ENCODE measurements at regions not wholly inside any gene's neighbourhood (a gene's known extent, or its start where the extent isn't known, plus 50 kb on each side); places are given as distances from the start of the nearest gene placed in this dataset.
A peak's percentile ranks its signal among the peaks of the same experiment; 100 is the strongest.
"Not testable (repeated sequence)": the region's sequence is repeated elsewhere in the genome, so short reads cannot be mapped to it uniquely, and the experiment has no call there.

DNA sequence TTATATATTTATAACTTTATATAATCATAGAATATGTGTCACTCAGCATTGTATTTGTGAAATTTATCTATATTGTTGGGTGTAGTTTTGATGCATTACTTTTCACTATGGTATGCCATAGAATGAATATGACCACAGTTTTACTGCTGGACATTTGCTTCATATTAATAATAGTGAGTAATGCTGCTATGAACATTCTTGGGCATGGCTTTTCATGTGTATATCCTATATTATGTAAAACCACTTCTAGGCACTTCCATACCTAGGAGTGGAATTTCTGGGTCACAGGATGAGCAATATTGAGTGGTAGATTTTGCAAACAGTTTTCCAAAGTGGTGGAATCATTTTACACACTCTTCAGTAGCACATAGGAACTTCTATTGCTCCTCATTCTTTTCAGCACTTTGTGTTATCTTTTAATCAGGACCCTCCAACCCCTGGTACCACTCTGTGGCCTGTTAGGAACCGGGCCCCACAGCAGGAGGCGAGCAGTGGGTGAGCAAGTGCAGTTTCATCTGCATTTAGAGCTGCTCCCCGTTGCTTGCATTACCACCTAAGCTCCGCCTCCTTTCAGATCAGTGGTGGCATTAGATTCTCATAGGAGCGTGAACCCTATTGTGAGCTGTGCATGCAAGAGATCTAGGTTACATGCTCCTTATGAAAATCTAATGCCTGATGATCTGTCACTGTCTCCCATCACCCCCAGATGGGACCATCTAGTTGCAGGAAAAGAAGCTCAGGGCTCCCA is 56.0 kb upstream of the CNIH3 start:
- Histone ChIP-seq H3K4me3 (no peak overlapping the region), H3K4me1 (no peaks in the 10 kb centered on the region), H3K36me3 (no peaks in the 10 kb centered on the region), H3K27ac (no peak overlapping the region), H3K9me3 (peaks cover 0 to 5% (median 0%) of the 10 kb centered on the region in 4 donors), H3K27me3 (no peaks in the 10 kb centered on the region)
- WGBS, 2 donors: 92 to 94% methylated on average over 5 of the region's 5 CpGs
- no peak for TF ChIP-seq EP300 (IDR thresholded peaks at IDR 0.05)
- TF ChIP-seq POLR2A (IDR thresholded peaks at IDR 0.05): no peak
- TF ChIP-seq, protein P1, sequence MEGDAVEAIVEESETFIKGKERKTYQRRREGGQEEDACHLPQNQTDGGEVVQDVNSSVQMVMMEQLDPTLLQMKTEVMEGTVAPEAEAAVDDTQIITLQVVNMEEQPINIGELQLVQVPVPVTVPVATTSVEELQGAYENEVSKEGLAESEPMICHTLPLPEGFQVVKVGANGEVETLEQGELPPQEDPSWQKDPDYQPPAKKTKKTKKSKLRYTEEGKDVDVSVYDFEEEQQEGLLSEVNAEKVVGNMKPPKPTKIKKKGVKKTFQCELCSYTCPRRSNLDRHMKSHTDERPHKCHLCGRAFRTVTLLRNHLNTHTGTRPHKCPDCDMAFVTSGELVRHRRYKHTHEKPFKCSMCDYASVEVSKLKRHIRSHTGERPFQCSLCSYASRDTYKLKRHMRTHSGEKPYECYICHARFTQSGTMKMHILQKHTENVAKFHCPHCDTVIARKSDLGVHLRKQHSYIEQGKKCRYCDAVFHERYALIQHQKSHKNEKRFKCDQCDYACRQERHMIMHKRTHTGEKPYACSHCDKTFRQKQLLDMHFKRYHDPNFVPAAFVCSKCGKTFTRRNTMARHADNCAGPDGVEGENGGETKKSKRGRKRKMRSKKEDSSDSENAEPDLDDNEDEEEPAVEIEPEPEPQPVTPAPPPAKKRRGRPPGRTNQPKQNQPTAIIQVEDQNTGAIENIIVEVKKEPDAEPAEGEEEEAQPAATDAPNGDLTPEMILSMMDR (IDR thresholded peaks at IDR 0.05): no peak
- DNase-seq (ENCODE audit: low spot score in 2 of 2): no peak

DNA sequence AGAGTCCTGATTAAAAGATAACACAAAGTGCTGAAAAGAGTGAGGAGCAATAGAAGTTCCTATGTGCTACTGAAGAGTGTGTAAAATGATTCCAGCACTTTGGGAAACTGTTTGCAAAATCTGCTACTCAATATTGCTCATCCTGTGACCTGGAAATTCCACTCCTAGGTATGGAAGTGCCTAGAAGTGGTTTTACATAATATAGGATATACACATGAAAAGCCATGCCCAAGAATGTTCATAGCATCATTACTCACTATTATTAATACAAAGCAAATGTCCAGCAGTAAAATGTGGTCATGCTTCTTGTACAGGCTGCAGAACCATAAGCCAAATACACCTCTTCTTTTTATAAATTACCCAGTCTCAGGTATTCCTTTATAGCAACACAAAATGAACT is 53.2 kb upstream of the CNIH3 start:
- not testable (repeated sequence) for DNase-seq (ENCODE audit: low spot score in 2 of 2); H3K4me3 ChIP-seq; H3K27ac ChIP-seq; H3K9me3 ChIP-seq; H3K4me1 ChIP-seq; H3K36me3 ChIP-seq; H3K27me3 ChIP-seq

DNA sequence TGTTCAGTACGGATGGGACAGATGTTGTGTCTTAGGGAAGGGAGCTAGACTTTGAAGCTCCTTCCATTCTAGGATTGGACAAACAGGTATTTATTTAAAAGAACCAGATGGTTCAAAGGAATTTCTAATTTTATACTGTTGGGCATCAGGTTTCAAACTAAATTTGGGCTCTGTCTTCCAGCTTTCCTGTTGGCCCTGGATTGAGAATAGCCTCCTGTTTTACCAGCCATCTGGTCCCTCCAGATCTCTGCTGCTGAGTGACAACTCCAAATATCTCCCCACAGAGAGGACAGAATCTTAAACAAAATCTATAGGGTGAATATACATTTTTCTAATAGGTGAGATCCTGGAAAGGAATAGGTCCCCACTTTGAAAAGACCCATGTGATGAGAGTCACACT is 52.5 kb upstream of the CNIH3 start:
- Histone ChIP-seq H3K27ac (no peak overlapping the region), H3K27me3 (no peaks in the 10 kb centered on the region), H3K36me3 (no peaks in the 10 kb centered on the region), H3K4me3 (no peak overlapping the region), H3K9me3 (peaks cover 0 to 5% (median 0%) of the 10 kb centered on the region in 4 donors), H3K4me1 (no peaks in the 10 kb centered on the region)
- no peak for DNase-seq (ENCODE audit: low spot score in 2 of 2)
- TF ChIP-seq EP300 (IDR thresholded peaks at IDR 0.05): no peak
- WGBS, 2 donors: 70 to 71% methylated on average over 1 of the region's 1 CpG

DNA sequence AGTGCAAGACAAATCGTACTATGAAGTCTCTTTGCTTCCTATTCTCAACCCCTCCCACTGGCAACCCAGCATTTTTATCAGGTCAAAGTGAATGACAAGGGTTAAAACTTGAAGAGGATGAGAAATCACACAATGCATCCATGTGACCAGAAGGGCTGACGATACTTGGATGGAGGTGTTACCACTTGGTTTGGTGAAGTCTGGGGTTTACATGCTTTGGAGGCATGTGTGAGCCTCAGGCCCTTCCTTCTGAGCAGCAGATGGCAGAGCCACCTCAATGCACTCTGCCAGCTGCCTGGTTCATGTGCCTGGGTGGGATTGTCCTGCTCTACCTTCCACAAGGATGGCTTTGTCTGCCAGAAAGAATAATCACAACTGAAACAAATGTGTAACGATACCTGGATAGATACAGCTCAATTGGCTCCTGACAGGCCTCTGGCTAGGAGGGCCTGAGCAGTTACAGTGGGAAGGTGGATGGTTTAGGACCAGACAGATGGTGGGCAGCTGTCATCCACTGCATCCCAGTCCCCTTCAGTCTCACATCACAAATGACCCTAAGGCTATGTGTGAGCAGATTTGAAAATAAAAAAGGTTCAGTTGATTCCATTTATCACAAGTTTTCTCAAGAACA is 51.5 kb upstream of the CNIH3 start:
- Histone ChIP-seq H3K27me3 (no peaks in the 10 kb centered on the region), H3K4me1 (no peaks in the 10 kb centered on the region), H3K36me3 (no peaks in the 10 kb centered on the region), H3K4me3 (no peak overlapping the region), H3K27ac (no peak overlapping the region), H3K9me3 (peaks cover 0 to 5% (median 0%) of the 10 kb centered on the region in 4 donors)
- no peak for DNase-seq (ENCODE audit: low spot score in 2 of 2)
- WGBS, 2 donors: 81% methylated on average over 3 of the region's 3 CpGs
- no peak for TF ChIP-seq EP300 (IDR thresholded peaks at IDR 0.05)
- no peak for TF ChIP-seq POLR2A (IDR thresholded peaks at IDR 0.05)
- TF ChIP-seq, protein P1 (IDR thresholded peaks at IDR 0.05): no peak

DNA sequence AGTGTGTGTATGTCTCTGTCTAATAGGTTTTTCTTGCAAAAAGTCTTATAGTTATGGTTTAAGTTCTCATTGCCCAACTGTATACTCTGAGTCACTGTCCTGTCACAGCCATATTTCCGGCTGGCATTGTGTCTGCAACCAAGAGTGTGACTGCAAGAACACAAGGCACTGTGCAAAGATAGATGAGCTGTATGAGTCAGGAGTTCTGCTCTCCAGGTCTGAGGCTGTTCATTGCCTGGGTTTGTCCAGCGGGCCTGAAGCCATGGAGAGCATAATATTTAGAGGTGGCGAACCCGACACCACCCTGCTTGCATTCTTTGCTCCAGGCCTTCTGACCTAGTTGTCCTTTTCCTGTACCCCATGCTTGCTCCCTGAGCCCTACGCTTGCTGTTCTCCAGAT is 50.9 kb upstream of the CNIH3 start:
- Histone ChIP-seq H3K4me1 (no peaks in the 10 kb centered on the region), H3K27me3 (no peaks in the 10 kb centered on the region), H3K4me3 (no peak overlapping the region), H3K9me3 (peaks cover 0 to 4% (median 0%) of the 10 kb centered on the region in 4 donors), H3K27ac (peak overlapping the region in 1 of 4 donors; percentile 36), H3K36me3 (no peaks in the 10 kb centered on the region)
- WGBS, 2 donors: 75 to 78% methylated on average over 5 of the region's 5 CpGs
- TF ChIP-seq, protein P1 (IDR thresholded peaks at IDR 0.05): no peak
- TF ChIP-seq EP300 (IDR thresholded peaks at IDR 0.05): no peak
- TF ChIP-seq POLR2A (IDR thresholded peaks at IDR 0.05): no peak
- no peak for DNase-seq (ENCODE audit: low spot score in 2 of 2)

DNA sequence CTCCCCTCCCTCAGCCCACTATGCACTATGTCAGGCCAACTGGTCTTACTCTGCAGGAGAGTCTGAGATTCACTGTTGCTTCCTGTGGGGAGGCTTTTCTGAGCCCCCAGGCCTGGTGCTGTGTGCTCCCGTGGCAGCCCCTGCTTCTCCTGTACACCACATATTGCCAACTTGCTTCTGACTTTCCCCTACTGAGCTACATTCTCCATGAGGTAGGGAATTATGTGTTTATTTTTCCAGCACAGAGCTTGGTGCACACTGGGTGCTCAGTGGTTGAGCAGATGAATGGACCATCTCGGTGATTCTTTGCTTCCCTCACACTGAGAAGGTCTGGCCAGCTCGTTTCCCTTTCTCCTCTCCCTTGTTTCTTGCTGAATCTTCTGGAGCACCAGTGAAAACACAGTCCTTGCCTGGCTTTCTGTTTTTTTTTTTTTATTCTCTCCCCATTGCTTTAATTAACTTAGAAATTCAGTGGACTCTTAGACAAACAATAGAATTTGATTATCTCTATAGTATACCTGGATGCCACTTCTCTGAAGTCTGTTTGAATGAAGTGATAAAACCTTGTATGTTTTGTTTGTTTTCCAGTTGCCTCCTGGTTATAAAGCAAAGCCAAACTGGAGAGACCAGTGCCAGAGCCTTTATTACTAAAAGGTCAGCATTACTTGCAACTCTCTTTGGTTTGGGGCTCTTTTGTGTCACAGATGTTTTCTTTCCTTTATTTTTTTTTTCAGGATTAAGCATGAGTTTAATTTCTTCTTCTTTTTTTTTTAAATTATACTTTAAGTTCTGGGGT is 50.3 kb upstream of the CNIH3 start:
- TF ChIP-seq EP300 (IDR thresholded peaks at IDR 0.05) (no peak), POLR2A (IDR thresholded peaks at IDR 0.05) (no peak)
- TF ChIP-seq, protein P1 (IDR thresholded peaks at IDR 0.05): no peak
- Histone ChIP-seq H3K4me3 (no peak overlapping the region), H3K9me3 (no peaks in the 10 kb centered on the region), H3K27me3 (no peaks in the 10 kb centered on the region), H3K27ac (peak overlapping the region in 1 of 4 donors; percentile 36), H3K36me3 (no peaks in the 10 kb centered on the region), H3K4me1 (no peaks in the 10 kb centered on the region)
- DNase-seq (ENCODE audit: low spot score in 2 of 2): no peak
- WGBS, 2 donors: 60 to 69% methylated on average over 3 of the region's 3 CpGs

All from tibial nerve (tissue), 4 donors.